GM12878 (cell line): ENCODE measurements at regions not wholly inside any gene's neighbourhood (a gene's known extent, or its start where the extent isn't known, plus 50 kb on each side); places are given as distances from the start of the nearest gene placed in this dataset.

Experiments used
- ATAC-seq: fragments of 200-7000 bp; cut with Tn5 transposase; 3 replicates; pipeline ENCODE4 v1.9.1; 2020; ENCODE audit warnings: mild to moderate bottlenecking, moderate library complexity
- BruUV-seq: library from RNA; stranded (reverse); fragments of 400-500 nt; replicated peaks from 2 replicates; lab custom pipeline; 2021; lab: Mats Ljungman, UMichigan
- CTCF ChIA-PET: fragments of 300-600 bp; sonication (Branson Sonifier 250); formaldehyde crosslinking; extraction: SDS; loops from one replicate; lab custom pipeline; 2021; ENCODE audit warnings: inconsistent platforms; lab: Yijun Ruan, JAX
- POLR2A ChIA-PET: fragments of 350-600 bp; formaldehyde crosslinking; extraction: SDS; loops from one replicate; lab custom pipeline; 2021; ENCODE audit warnings: inconsistent platforms; lab: Charles Lee
- RAD21 ChIA-PET: fragments of 300-600 bp; sonication (Branson Sonifier 250); formaldehyde crosslinking; loops from one replicate; lab custom pipeline; 2023; ENCODE audit warnings: antibody characterized with exemption; ENCODE audit not compliant: unreplicated experiment; lab: Charles Lee
- SMC1A ChIA-PET: fragments of 300-600 bp; sonication (Branson Sonifier 250); formaldehyde crosslinking; loops from one replicate; lab custom pipeline; 2023; ENCODE audit not compliant: unreplicated experiment, uncharacterized antibody; lab: Charles Lee
- DNase-seq: peaks from one replicate; pipeline ENCODE4 v3.0.0-alpha.2; 2011; ENCODE audit warnings: low read depth, low spot score
- FAIRE-seq: peaks from 3 replicates; lab custom pipeline; 2011; peaks lifted over from hg19 to GRCh38; lab: Jason Lieb, UNC
- H2AFZ ChIP-seq: 2 replicates; pipeline ENCODE4 v1.6.0; 2011; ENCODE audit warnings: low read depth, low read length, control low read depth; ENCODE audit not compliant: control insufficient read depth
- H3K27ac ChIP-seq: 2 replicates; pipeline ENCODE4 v1.5.1; 2011; ENCODE audit warnings: control low read depth; ENCODE audit not compliant: control insufficient read depth, insufficient read depth
- H3K27me3 ChIP-seq, 2 experiments: replicated peaks in 1 of 2; 2 replicates each; pipeline versions ENCODE4 v1.6.0 to v1.6.1; 2011; ENCODE audit warnings: low read length in 1 of 2; ENCODE audit not compliant: control insufficient read depth in 2 of 2, insufficient read depth in 2 of 2
- H3K36me3 ChIP-seq, 2 experiments: 2 replicates each; pipeline ENCODE4 v1.5.1; 2011; ENCODE audit warnings: low read length in 1 of 2; ENCODE audit not compliant: control insufficient read depth in 2 of 2, insufficient read depth in 2 of 2
- H3K4me1 ChIP-seq: 2 replicates; pipeline ENCODE4 v1.6.1; 2011; ENCODE audit warnings: mild to moderate bottlenecking, low read length, moderate library complexity, mixed read lengths; ENCODE audit not compliant: control insufficient read depth, insufficient read depth
- H3K4me2 ChIP-seq: 2 replicates; pipeline ENCODE4 v1.6.0; 2011; ENCODE audit warnings: control low read depth; ENCODE audit not compliant: control insufficient read depth, insufficient read depth
- H3K4me3 ChIP-seq: fragments of 200-600 bp; sonication (generic); 2 replicates; pipeline ENCODE4 v1.5.1; 2016
- H3K79me2 ChIP-seq: 2 replicates; pipeline ENCODE4 v1.6.0; 2011; ENCODE audit warnings: low read length; ENCODE audit not compliant: control insufficient read depth, insufficient read depth
- H3K9ac ChIP-seq: 2 replicates; pipeline ENCODE4 v1.8.0; 2011; ENCODE audit warnings: low read length, control low read depth, mixed read lengths; ENCODE audit not compliant: control insufficient read depth, insufficient read depth
- H3K9me3 ChIP-seq: replicated peaks from 3 replicates; pipeline ENCODE4 v1.5.1; 2011; ENCODE audit warnings: mild to moderate bottlenecking, low read length; ENCODE audit not compliant: control insufficient read depth, insufficient read depth
- H4K20me1 ChIP-seq: 2 replicates; pipeline ENCODE4 v1.6.0; 2011; ENCODE audit not compliant: control insufficient read depth, insufficient read depth
- BCL3 ChIP-seq: IDR thresholded peaks from 2 replicates; pipeline ENCODE4 v1.6.1; 2011; ENCODE audit warnings: borderline replicate concordance, low read depth, mild to moderate bottlenecking, moderate library complexity, low read length; ENCODE audit not compliant: insufficient read depth, poor library complexity, severe bottlenecking
- BHLHE40 ChIP-seq, 2 experiments: fragments of 450-650 bp in 1 of 2; IDR thresholded peaks; 2 replicates each; pipeline ENCODE4 v1.6.1; 2011 to 2017; ENCODE audit warnings: low read depth in 2 of 2, borderline replicate concordance in 1 of 2, improper control_type of control experiment in 1 of 2, low read length in 1 of 2, mild to moderate bottlenecking in 1 of 2
- BMI1 ChIP-seq: fragments of 450-650 bp; IDR thresholded peaks from 2 replicates; pipeline ENCODE4 v1.6.1; 2016; ENCODE audit warnings: mild to moderate bottlenecking, moderate library complexity, borderline replicate concordance
- CHD2 ChIP-seq: IDR thresholded peaks from 2 replicates; pipeline ENCODE4 v1.6.1; 2011; ENCODE audit warnings: low read depth, low read length, improper control_type of control experiment, borderline replicate concordance
- CREM ChIP-seq: IDR thresholded peaks from 2 replicates; pipeline ENCODE4 v1.6.1; 2014; ENCODE audit warnings: antibody characterized with exemption, low read depth
- FOS ChIP-seq: IDR thresholded peaks from 3 replicates; pipeline ENCODE4 v1.6.1; 2011; ENCODE audit warnings: borderline replicate concordance; ENCODE audit not compliant: insufficient read length; ENCODE audit errors: extremely low read depth
- FOXK2 ChIP-seq: fragments of 450-650 bp; IDR thresholded peaks from 2 replicates; pipeline ENCODE4 v1.6.1; 2017; ENCODE audit warnings: mild to moderate bottlenecking, moderate library complexity
- HDAC6 ChIP-seq: fragments of 200-600 bp; sonication (generic); IDR thresholded peaks from one replicate; pipeline ENCODE4 v1.8.0; 2017; ENCODE audit warnings: antibody characterized with exemption; ENCODE audit not compliant: unreplicated experiment
- KDM1A ChIP-seq: fragments of 200-600 bp; sonication (generic); IDR thresholded peaks from 2 replicates; pipeline ENCODE4 v1.6.1; 2016; ENCODE audit warnings: borderline replicate concordance
- MAX ChIP-seq: IDR thresholded peaks from 2 replicates; pipeline ENCODE4 v1.6.1; 2012; ENCODE audit warnings: low read depth, low read length, improper control_type of control experiment
- MXI1 ChIP-seq: fragments of 150-350 bp; IDR thresholded peaks from 2 replicates; pipeline ENCODE4 v1.6.1; 2011; ENCODE audit warnings: low read depth, mild to moderate bottlenecking, inconsistent platforms, low read length, improper control_type of control experiment
- NFXL1 ChIP-seq: fragments of 450-650 bp; IDR thresholded peaks from 2 replicates; pipeline ENCODE4 v1.6.1; 2017; ENCODE audit warnings: antibody characterized with exemption, mild to moderate bottlenecking, borderline replicate concordance
- NRF1 ChIP-seq: conservative IDR thresholded peaks from 2 replicates; pipeline ENCODE4 v1.6.1; 2011; ENCODE audit warnings: mild to moderate bottlenecking, low read depth, low read length, improper control_type of control experiment
- POLR2A ChIP-seq: IDR thresholded peaks from 2 replicates; pipeline ENCODE4 v1.6.1; 2011; ENCODE audit warnings: low read depth, mild to moderate bottlenecking, low read length
- RFX5 ChIP-seq: IDR thresholded peaks from 2 replicates; pipeline ENCODE4 v1.6.1; 2011; ENCODE audit warnings: low read depth, low read length, improper control_type of control experiment
- SMAD5 ChIP-seq: IDR thresholded peaks from 2 replicates; pipeline ENCODE4 v1.6.1; 2016; ENCODE audit warnings: antibody characterized with exemption, low read depth
- SMARCA5 ChIP-seq: fragments of 450-650 bp; IDR thresholded peaks from 2 replicates; pipeline ENCODE4 v1.6.1; 2017; ENCODE audit warnings: mild to moderate bottlenecking
- SPI1 ChIP-seq: IDR thresholded peaks from 2 replicates; pipeline ENCODE4 v1.6.1; 2011; ENCODE audit warnings: low read depth, mild to moderate bottlenecking, low read length, moderate library complexity, borderline replicate concordance; ENCODE audit not compliant: insufficient read depth
- SUZ12 ChIP-seq: fragments of 200-600 bp; sonication (generic); IDR thresholded peaks from one replicate; pipeline ENCODE4 v1.6.1; 2018; ENCODE audit warnings: antibody characterized with exemption, mild to moderate bottlenecking; ENCODE audit not compliant: unreplicated experiment
- TARDBP ChIP-seq: IDR thresholded peaks from 2 replicates; pipeline ENCODE4 v1.6.1; 2016; ENCODE audit warnings: borderline replicate concordance
- ZBED1 ChIP-seq: IDR thresholded peaks from 2 replicates; pipeline ENCODE4 v1.6.1; 2016; ENCODE audit warnings: borderline replicate concordance
- WGBS: methylation state at CpG from one replicate; pipeline ENCODE4 v1.1.6; 2016; ENCODE audit warnings: low lambda C conversion rate; ENCODE audit not compliant: insufficient replicate concordance, insufficient coverage; ENCODE audit errors: missing lambda C conversion rate; 5-methylcytosine and 5-hydroxymethylcytosine counted together
- in situ Hi-C: fragments of 300-500 bp; cut with MboI; formaldehyde crosslinking; loops from 9 replicates; pipeline ENCODE4 v1.14.3; 2018; ENCODE audit warnings: mixed read lengths
- intact Hi-C: fragments of 100-400 bp; cut with micrococcal nuclease; formaldehyde crosslinking; loops from one replicate; pipeline ENCODE4 v1.14.2; 2022; ENCODE audit not compliant: unreplicated experiment
- TF ChIP-seq, protein P1 (sequence below): fragments of 450-650 bp; formaldehyde crosslinking; IDR thresholded peaks from 2 replicates; pipeline ENCODE4 v1.4.0; 2020; ENCODE audit warnings: mild to moderate bottlenecking, moderate library complexity

GRCh38 chr9:1759009-1759408, 256.1 kb upstream of the SMARCA2 start:
- in situ Hi-C loops (no loop called here), intact Hi-C loops (no loop called here)
- Histone ChIP-seq H3K27ac (peak overlapping the region; percentile 52), H2AFZ (peak overlapping the region; percentile 76), H3K36me3 (no peaks in the 10 kb centered on the region), H4K20me1 (no peaks in the 10 kb centered on the region), H3K9ac (no peak overlapping the region; the same call in 1 of the 2 replicates), H3K9me3 (peaks cover 8% of the 10 kb centered on the region; the same call in 2 of the 3 replicates), H3K4me3 (peak overlapping the region; percentile 22; the same call in 1 of the 2 replicates), H3K79me2 (no peaks in the 10 kb centered on the region), H3K4me1 (peaks cover 10% of the 10 kb centered on the region), H3K4me2 (peak overlapping the region; percentile 34), H3K27me3 (no peaks in the 10 kb centered on the region)
- CTCF ChIA-PET: interaction anchor here (1.0 to 1.2 kb wide), 2 partner anchors 109 to 113 kb away, joined by 3 read pairs; no protein-coding TSS in a partner anchor
- SMC1A ChIA-PET: interaction anchor here (0.8 to 1.3 kb wide), 4 partner anchors 79 to 253 kb away, joined by 3 to 4 read pairs (median 3); no protein-coding TSS in a partner anchor
- FAIRE-seq (peak; percentile 89), ATAC-seq (peak; percentile 93), DNase-seq (peak; percentile 94)
- no TSS peak for BruUV-seq
- RAD21 ChIA-PET: interaction anchor here (1.1 to 1.5 kb wide), 2 partner anchors 81 to 120 kb away, joined by 3 to 5 read pairs; no protein-coding TSS in a partner anchor
- 7% methylated on average over 2 of the region's 2 CpGs for WGBS
- POLR2A ChIA-PET: no interaction called here
- TF ChIP-seq ZBED1: no peak
- no peak for TF ChIP-seq SMAD5
- TF ChIP-seq SUZ12: no peak
- TF ChIP-seq MAX: no peak
- TF ChIP-seq FOS: peak; percentile 22
- no peak for TF ChIP-seq TARDBP
- 0 out of 2 replicates have a peak, but pooled peaks have one; percentile 36 for TF ChIP-seq MXI1
- no peak; the same call in 1 of the 2 replicates for TF ChIP-seq CHD2
- no peak for TF ChIP-seq HDAC6
- no peak for TF ChIP-seq NRF1
- peak in 1 of 2 experiments; percentile 39; a peak in 1 of 4 replicates for TF ChIP-seq BHLHE40 (IDR thresholded peaks at IDR 0.05; ENCODE audit: borderline replicate concordance in 1 of 2, low read depth in 2 of 2, low read length in 1 of 2)
- TF ChIP-seq, protein P1, sequence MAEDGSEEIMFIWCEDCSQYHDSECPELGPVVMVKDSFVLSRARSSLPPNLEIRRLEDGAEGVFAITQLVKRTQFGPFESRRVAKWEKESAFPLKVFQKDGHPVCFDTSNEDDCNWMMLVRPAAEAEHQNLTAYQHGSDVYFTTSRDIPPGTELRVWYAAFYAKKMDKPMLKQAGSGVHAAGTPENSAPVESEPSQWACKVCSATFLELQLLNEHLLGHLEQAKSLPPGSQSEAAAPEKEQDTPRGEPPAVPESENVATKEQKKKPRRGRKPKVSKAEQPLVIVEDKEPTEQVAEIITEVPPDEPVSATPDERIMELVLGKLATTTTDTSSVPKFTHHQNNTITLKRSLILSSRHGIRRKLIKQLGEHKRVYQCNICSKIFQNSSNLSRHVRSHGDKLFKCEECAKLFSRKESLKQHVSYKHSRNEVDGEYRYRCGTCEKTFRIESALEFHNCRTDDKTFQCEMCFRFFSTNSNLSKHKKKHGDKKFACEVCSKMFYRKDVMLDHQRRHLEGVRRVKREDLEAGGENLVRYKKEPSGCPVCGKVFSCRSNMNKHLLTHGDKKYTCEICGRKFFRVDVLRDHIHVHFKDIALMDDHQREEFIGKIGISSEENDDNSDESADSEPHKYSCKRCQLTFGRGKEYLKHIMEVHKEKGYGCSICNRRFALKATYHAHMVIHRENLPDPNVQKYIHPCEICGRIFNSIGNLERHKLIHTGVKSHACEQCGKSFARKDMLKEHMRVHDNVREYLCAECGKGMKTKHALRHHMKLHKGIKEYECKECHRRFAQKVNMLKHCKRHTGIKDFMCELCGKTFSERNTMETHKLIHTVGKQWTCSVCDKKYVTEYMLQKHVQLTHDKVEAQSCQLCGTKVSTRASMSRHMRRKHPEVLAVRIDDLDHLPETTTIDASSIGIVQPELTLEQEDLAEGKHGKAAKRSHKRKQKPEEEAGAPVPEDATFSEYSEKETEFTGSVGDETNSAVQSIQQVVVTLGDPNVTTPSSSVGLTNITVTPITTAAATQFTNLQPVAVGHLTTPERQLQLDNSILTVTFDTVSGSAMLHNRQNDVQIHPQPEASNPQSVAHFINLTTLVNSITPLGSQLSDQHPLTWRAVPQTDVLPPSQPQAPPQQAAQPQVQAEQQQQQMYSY: no peak
- no peak for TF ChIP-seq BMI1
- TF ChIP-seq RFX5: no peak
- TF ChIP-seq POLR2A: 0 out of 2 replicates have a peak, but pooled peaks have one; percentile 31
- TF ChIP-seq SPI1: no peak
- no peak for TF ChIP-seq SMARCA5
- TF ChIP-seq FOXK2: no peak
- TF ChIP-seq KDM1A: no peak
- TF ChIP-seq CREM: no peak
- TF ChIP-seq NFXL1: no peak
- no peak for TF ChIP-seq BCL3
